Thyroid gland (tissue), 4 donors: ENCODE measurements at regions not wholly inside any gene's neighbourhood (a gene's known extent, or its start where the extent isn't known, plus 50 kb on each side); places are given as distances from the start of the nearest gene placed in this dataset.

Experiments used
- POLR2A ChIP-seq, 2 donors: fragments of 450-650 bp; IDR thresholded peaks; one replicate each; pipeline ENCODE4 v1.6.1; 2017; ENCODE audit warnings: antibody characterized with exemption in 2 of 2, mild to moderate bottlenecking in 2 of 2, moderate library complexity in 1 of 2
- TF ChIP-seq, protein P1 (sequence below), 6 experiments: fragments of 200-600 bp in 3 of 6; fragments of 450-650 bp in 3 of 6; sonication (generic) in 3 of 6; IDR thresholded peaks; one replicate each; pipeline ENCODE4 v1.5.1; 2016 to 2019; ENCODE audit warnings: antibody characterized with exemption in 6 of 6, mild to moderate bottlenecking in 2 of 6, inconsistent platforms in 1 of 6, moderate library complexity in 1 of 6

DNA sequence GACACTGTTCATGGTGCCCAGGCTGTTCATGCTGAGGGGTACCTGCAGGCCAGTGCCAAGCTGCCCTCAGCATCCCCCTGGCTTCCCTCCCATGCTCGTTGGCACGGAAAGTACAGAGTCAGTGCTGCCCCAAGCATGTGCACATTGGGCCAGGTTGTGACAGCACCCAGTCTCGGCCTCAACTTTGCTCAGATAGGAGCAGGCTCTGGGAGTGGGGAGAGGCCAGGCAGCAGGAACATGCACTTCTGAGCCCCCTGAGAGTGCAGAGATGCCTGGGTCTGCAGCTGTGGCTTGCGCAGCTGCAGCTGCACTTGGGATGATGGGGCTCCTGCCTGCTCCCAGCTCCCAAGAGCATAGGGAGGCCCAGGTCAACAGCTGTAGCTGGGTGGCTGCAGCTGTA, 966.4 kb upstream of the NCAM2 start:
- TF ChIP-seq, protein P1, sequence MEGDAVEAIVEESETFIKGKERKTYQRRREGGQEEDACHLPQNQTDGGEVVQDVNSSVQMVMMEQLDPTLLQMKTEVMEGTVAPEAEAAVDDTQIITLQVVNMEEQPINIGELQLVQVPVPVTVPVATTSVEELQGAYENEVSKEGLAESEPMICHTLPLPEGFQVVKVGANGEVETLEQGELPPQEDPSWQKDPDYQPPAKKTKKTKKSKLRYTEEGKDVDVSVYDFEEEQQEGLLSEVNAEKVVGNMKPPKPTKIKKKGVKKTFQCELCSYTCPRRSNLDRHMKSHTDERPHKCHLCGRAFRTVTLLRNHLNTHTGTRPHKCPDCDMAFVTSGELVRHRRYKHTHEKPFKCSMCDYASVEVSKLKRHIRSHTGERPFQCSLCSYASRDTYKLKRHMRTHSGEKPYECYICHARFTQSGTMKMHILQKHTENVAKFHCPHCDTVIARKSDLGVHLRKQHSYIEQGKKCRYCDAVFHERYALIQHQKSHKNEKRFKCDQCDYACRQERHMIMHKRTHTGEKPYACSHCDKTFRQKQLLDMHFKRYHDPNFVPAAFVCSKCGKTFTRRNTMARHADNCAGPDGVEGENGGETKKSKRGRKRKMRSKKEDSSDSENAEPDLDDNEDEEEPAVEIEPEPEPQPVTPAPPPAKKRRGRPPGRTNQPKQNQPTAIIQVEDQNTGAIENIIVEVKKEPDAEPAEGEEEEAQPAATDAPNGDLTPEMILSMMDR (IDR thresholded peaks at IDR 0.05), result no peak
- TF ChIP-seq POLR2A (IDR thresholded peaks at IDR 0.05), result no peak
